CD4-positive, alpha-beta T cell (primary cell): ENCODE measurements at regions not wholly inside any gene's neighbourhood (a gene's known extent, or its start where the extent isn't known, plus 50 kb on each side); places are given as distances from the start of the nearest gene placed in this dataset.

Experiments used
- ATAC-seq: fragments of 200-7000 bp; cut with Tn5 transposase; one replicate; pipeline ENCODE4 v1.10.0; 2022; ENCODE audit warnings: mild to moderate bottlenecking; ENCODE audit not compliant: poor library complexity
- CTCF ChIA-PET: fragments of 350-600 bp; sonication (Branson Sonifier 250); formaldehyde crosslinking; loops from one replicate; lab custom pipeline; 2021; ENCODE audit warnings: antibody characterized with exemption, inconsistent platforms; lab: Charles Lee
- POLR2A ChIA-PET: fragments of 350-600 bp; sonication (Branson Sonifier 250); formaldehyde crosslinking; loops from one replicate; lab custom pipeline; 2021; ENCODE audit warnings: antibody characterized with exemption, inconsistent platforms; lab: Charles Lee
- DNase-seq, 14 experiments: peaks; one replicate each; pipeline ENCODE4 v3.0.0-alpha.2; 2013 to 2020; ENCODE audit warnings: mixed read lengths in 2 of 14
- H3K27ac ChIP-seq, 2 donors: one replicate each; pipeline versions ENCODE4 v1.5.1 to v1.7.0; 2013; ENCODE audit warnings: low read length in 2 of 2, low read depth in 1 of 2, mild to moderate bottlenecking in 1 of 2
- H3K27me3 ChIP-seq, 2 experiments: 1 replicate in 1 of 2; 2 replicates in 1 of 2; pipeline versions ENCODE4 v1.6.1 to v1.7.0; 2013; ENCODE audit warnings: low read length in 2 of 2, control low read depth in 1 of 2, mild to moderate bottlenecking in 1 of 2, moderate library complexity in 1 of 2; ENCODE audit not compliant: insufficient read depth in 2 of 2, control insufficient read depth in 1 of 2
- H3K36me3 ChIP-seq: one replicate; pipeline ENCODE4 v1.6.1; 2013; ENCODE audit warnings: low read length, control low read depth; ENCODE audit not compliant: insufficient read depth
- H3K4me1 ChIP-seq: one replicate; pipeline ENCODE4 v1.6.1; 2013; ENCODE audit warnings: low read length, control low read depth; ENCODE audit not compliant: insufficient read depth
- H3K4me3 ChIP-seq: one replicate; pipeline ENCODE4 v1.5.1; 2013; ENCODE audit warnings: mild to moderate bottlenecking, low read length, moderate library complexity
- H3K9me3 ChIP-seq, 2 experiments: 1 replicate in 1 of 2; 2 replicates in 1 of 2; pipeline versions ENCODE4 v1.6.1 to v1.7.0; 2013; ENCODE audit warnings: low read length in 2 of 2, mild to moderate bottlenecking in 2 of 2, control low read depth in 1 of 2, moderate library complexity in 1 of 2; ENCODE audit not compliant: control insufficient read depth in 1 of 2, insufficient read depth in 1 of 2
- H3K27ac Mint-ChIP-seq: one replicate; pipeline ENCODE4 v1.8.0; 2020; ENCODE audit warnings: mixed read lengths
- H3K27me3 Mint-ChIP-seq: one replicate; pipeline ENCODE4 v1.8.0; 2021; ENCODE audit warnings: mixed read lengths
- H3K36me3 Mint-ChIP-seq: one replicate; pipeline ENCODE4 v1.8.0; 2021; ENCODE audit warnings: low read depth, mixed read lengths
- H3K4me1 Mint-ChIP-seq: one replicate; pipeline ENCODE4 v1.8.0; 2021; ENCODE audit warnings: low read depth, mixed read lengths
- H3K4me3 Mint-ChIP-seq: one replicate; pipeline ENCODE4 v1.8.0; 2020; ENCODE audit warnings: mild to moderate bottlenecking, mixed read lengths
- H3K9me3 Mint-ChIP-seq: one replicate; pipeline ENCODE4 v1.8.0; 2020; ENCODE audit warnings: mixed read lengths
- CTCF ChIP-seq: fragments of 200-600 bp; IDR thresholded peaks from one replicate; pipeline ENCODE4 v1.8.0; 2022; ENCODE audit warnings: antibody characterized with exemption, mild to moderate bottlenecking
- intact Hi-C, 2 experiments: fragments of 100-400 bp; cut with DNase I in 1 of 2; cut with micrococcal nuclease in 1 of 2; formaldehyde crosslinking; loops; one replicate each; pipeline versions ENCODE4 v1.15.1 to v1.9.0; 2023 to 2025; cut with DNase I, micrococcal nuclease

DNA sequence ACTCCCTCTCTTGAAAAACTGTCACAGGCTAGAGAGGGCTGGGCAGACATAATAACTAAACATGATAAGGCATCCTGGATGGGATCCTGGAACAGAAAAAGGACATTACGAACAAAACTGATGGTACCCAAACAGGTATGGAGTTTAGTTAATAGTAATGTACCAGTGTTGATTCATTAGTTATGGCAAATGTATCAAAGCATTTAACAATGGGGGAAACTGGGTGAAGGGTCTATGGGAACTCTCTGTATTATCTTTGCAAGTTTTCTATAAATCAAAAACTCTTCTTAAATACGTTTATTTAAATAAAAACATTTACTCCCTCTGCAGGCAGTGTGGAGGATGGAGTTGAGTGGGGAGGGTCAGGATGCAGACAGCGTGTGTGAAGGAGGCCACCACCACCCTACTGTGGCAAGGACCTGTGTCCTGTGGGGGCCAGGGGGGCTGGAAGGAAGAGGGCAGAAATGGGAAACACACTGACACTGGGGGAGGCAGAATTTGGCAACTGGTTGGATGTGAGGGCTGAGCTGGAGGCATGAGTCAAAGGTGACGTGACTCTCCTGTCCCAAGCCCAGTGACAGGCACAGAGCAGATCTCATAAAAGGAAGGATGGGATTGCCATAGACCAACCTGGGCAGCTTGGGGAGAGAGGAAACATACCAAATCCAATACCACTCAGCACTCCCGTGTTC, 59.6 kb upstream of the ITGA11 start:
- intact Hi-C loops = no loop called here
- Histone ChIP-seq H3K4me1 (no peaks in the 10 kb centered on the region), H3K27ac (no peak overlapping the region), H3K27me3 (peaks cover 2 to 10% of the 10 kb centered on the region in 2 experiments), H3K36me3 (no peaks in the 10 kb centered on the region), H3K4me3 (no peak overlapping the region), H3K9me3 (no peaks in the 10 kb centered on the region)
- Mint-ChIP-seq H3K4me3 (no peak overlapping the region), H3K4me1 (no peaks in the 10 kb centered on the region), H3K9me3 (no peaks in the 10 kb centered on the region), H3K27ac (no peak overlapping the region), H3K27me3 (peaks cover 38% of the 10 kb centered on the region), H3K36me3 (no peaks in the 10 kb centered on the region)
- CTCF ChIA-PET = no interaction called here
- no peak for ATAC-seq
- POLR2A ChIA-PET = no interaction called here
- DNase-seq = no peak
- TF ChIP-seq CTCF = no peak

GRCh38 chr15:68492855-68493254, 60.9 kb upstream of the ITGA11 start:
- Mint-ChIP-seq H3K36me3 (no peaks in the 10 kb centered on the region), H3K9me3 (no peaks in the 10 kb centered on the region), H3K27ac (no peak overlapping the region), H3K4me3 (no peak overlapping the region), H3K4me1 (no peaks in the 10 kb centered on the region), H3K27me3 (peaks cover 32% of the 10 kb centered on the region)
- Histone ChIP-seq H3K9me3 (no peaks in the 10 kb centered on the region), H3K27me3 (peaks cover 2 to 10% of the 10 kb centered on the region in 2 experiments), H3K27ac (no peak overlapping the region), H3K4me1 (no peaks in the 10 kb centered on the region), H3K4me3 (no peak overlapping the region), H3K36me3 (no peaks in the 10 kb centered on the region)
- DNase-seq = no peak
- no peak for TF ChIP-seq CTCF
- ATAC-seq = no peak
- intact Hi-C loops = no loop called here
- ChIA-PET POLR2A (no interaction called here), CTCF (no interaction called here)

DNA sequence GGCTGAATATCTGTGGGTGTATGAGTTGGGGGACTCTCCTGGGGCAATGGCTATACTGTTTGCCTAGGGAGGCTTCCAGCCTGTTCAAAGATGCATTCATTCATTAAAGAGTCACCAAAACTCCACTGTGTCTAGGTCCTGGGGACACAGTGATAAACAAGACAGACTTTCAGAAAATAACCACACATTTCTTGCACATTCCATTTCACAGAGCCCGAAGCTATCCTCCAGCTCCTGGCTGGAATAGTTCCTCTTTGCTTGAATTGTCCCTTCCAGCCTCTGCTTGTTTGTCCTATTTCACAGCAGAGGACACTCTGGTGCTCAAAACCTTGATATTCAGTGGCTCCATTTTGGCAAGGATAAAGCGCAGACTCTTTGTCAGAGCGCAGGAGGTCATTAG, 61.7 kb upstream of the ITGA11 start:
- CTCF ChIA-PET = no interaction called here
- no peak for TF ChIP-seq CTCF
- H3K36me3 ChIP-seq = no peaks in the 10 kb centered on the region
- H3K9me3 ChIP-seq = no peaks in the 10 kb centered on the region
- Mint-ChIP-seq H3K4me1 (no peaks in the 10 kb centered on the region), H3K36me3 (no peaks in the 10 kb centered on the region), H3K27ac (no peak overlapping the region), H3K9me3 (no peaks in the 10 kb centered on the region), H3K27me3 (peaks cover 25% of the 10 kb centered on the region), H3K4me3 (no peak overlapping the region)
- DNase-seq (no peak), ATAC-seq (no peak)
- POLR2A ChIA-PET = no interaction called here
- no peak overlapping the region for H3K27ac ChIP-seq
- no peaks in the 10 kb centered on the region for H3K4me1 ChIP-seq
- peaks cover 2 to 10% of the 10 kb centered on the region in 2 experiments for H3K27me3 ChIP-seq
- no peak overlapping the region for H3K4me3 ChIP-seq
- intact Hi-C loops = no loop called here
